Activated CD8-positive, alpha-beta memory T cell treated with anti-CD3 and anti-CD28 coated beads, Interleukin-2, amount 10 ng/mL, durations not matched to agents 7 days and 5 days (primary cell): ENCODE measurements at regions not wholly inside any gene's neighbourhood (a gene's known extent, or its start where the extent isn't known, plus 50 kb on each side); places are given as distances from the start of the nearest gene placed in this dataset.
"Not testable (repeated sequence)": the region's sequence is repeated elsewhere in the genome, so short reads cannot be mapped to it uniquely, and the experiment has no call there.

Experiments
- ATAC-seq: fragments of 150-1000 bp; cut with Tn5 transposase; one replicate; pipeline ENCODE4 v1.10.0; 2021; ENCODE audit warnings: moderate library complexity
- CTCF ChIA-PET: fragments of 350-600 bp; sonication (Branson Sonifier 250); formaldehyde crosslinking; loops from one replicate; lab custom pipeline; 2021; ENCODE audit warnings: antibody characterized with exemption; lab: Charles Lee
- DNase-seq: peaks from one replicate; pipeline ENCODE4 v3.0.0-alpha.2; 2020
- H3K27ac Mint-ChIP-seq: one replicate; pipeline ENCODE4 v1.8.0; 2021; ENCODE audit warnings: mild to moderate bottlenecking, mixed read lengths
- H3K27me3 Mint-ChIP-seq: one replicate; pipeline ENCODE4 v1.8.0; 2021; ENCODE audit warnings: mixed read lengths
- H3K36me3 Mint-ChIP-seq: one replicate; pipeline ENCODE4 v1.8.0; 2021; ENCODE audit warnings: mild to moderate bottlenecking, mixed read lengths
- H3K4me1 Mint-ChIP-seq: one replicate; pipeline ENCODE4 v1.8.0; 2021; ENCODE audit warnings: mixed read lengths
- H3K4me3 Mint-ChIP-seq: one replicate; pipeline ENCODE4 v1.8.0; 2021; ENCODE audit warnings: mild to moderate bottlenecking, moderate library complexity, mixed read lengths
- H3K9me3 Mint-ChIP-seq: one replicate; pipeline ENCODE4 v1.8.0; 2022; ENCODE audit warnings: low read depth, mixed read lengths

- no peaks in the 10 kb centered on the region for H3K9me3 Mint-ChIP-seq
- CTCF ChIA-PET: no interaction called here
- H3K4me1 Mint-ChIP-seq: no peaks in the 10 kb centered on the region
- DNase-seq: no peak
- no peaks in the 10 kb centered on the region for H3K36me3 Mint-ChIP-seq
- no peaks in the 10 kb centered on the region for H3K27me3 Mint-ChIP-seq
- H3K27ac Mint-ChIP-seq: no peak overlapping the region
- no peak overlapping the region for H3K4me3 Mint-ChIP-seq
- ATAC-seq: no peak
Observed at GRCh38 chr14:38583471-38583870, 327.6 kb upstream of the CLEC14A start.

- H3K27ac Mint-ChIP-seq: no peak overlapping the region
- ATAC-seq: no peak
- no peaks in the 10 kb centered on the region for H3K36me3 Mint-ChIP-seq
- no peaks in the 10 kb centered on the region for H3K4me1 Mint-ChIP-seq
- no peaks in the 10 kb centered on the region for H3K27me3 Mint-ChIP-seq
- CTCF ChIA-PET: no interaction called here
- DNase-seq: no peak
- H3K4me3 Mint-ChIP-seq: no peak overlapping the region
- H3K9me3 Mint-ChIP-seq: peaks cover 2% of the 10 kb centered on the region
Observed at GRCh38 chr14:38578278-38578681, 322.4 kb upstream of the CLEC14A start.

GRCh38 chr14:38567703-38568102 is 311.8 kb upstream of the CLEC14A start:
- DNase-seq: no peak
- Mint-ChIP-seq H3K4me1 (no peaks in the 10 kb centered on the region), H3K27ac (no peak overlapping the region), H3K9me3 (no peaks in the 10 kb centered on the region), H3K4me3 (no peak overlapping the region), H3K36me3 (no peaks in the 10 kb centered on the region), H3K27me3 (no peaks in the 10 kb centered on the region)
- ATAC-seq: no peak
- CTCF ChIA-PET: no interaction called here

GRCh38 chr14:38561657-38562056 is 305.8 kb upstream of the CLEC14A start:
- ATAC-seq: no peak
- CTCF ChIA-PET: no interaction called here
- no peak overlapping the region for H3K27ac Mint-ChIP-seq

GRCh38 chr14:38559711-38560110 is 303.8 kb upstream of the CLEC14A start:
- no peaks in the 10 kb centered on the region for H3K27me3 Mint-ChIP-seq
- no peak for ATAC-seq
- H3K36me3 Mint-ChIP-seq: no peaks in the 10 kb centered on the region
- H3K9me3 Mint-ChIP-seq: peaks cover 5% of the 10 kb centered on the region
- H3K4me1 Mint-ChIP-seq: no peaks in the 10 kb centered on the region
- no peak for DNase-seq
- H3K4me3 Mint-ChIP-seq: no peak overlapping the region
- CTCF ChIA-PET: no interaction called here
- no peak overlapping the region for H3K27ac Mint-ChIP-seq

More at GRCh38 chr14:38561657-38562056, 305.8 kb upstream of the CLEC14A start:
- DNase-seq: no peak
- Mint-ChIP-seq H3K4me1 (no peaks in the 10 kb centered on the region), H3K4me3 (no peak overlapping the region), H3K9me3 (peaks cover 5% of the 10 kb centered on the region), H3K36me3 (no peaks in the 10 kb centered on the region), H3K27me3 (no peaks in the 10 kb centered on the region)

GRCh38 chr14:38557391-38557790 is 301.5 kb upstream of the CLEC14A start:
- ATAC-seq, H3K4me3 Mint-ChIP-seq, DNase-seq, H3K27ac Mint-ChIP-seq, H3K9me3 Mint-ChIP-seq, H3K27me3 Mint-ChIP-seq, H3K4me1 Mint-ChIP-seq, CTCF ChIA-PET, H3K36me3 Mint-ChIP-seq: not testable (repeated sequence)

GRCh38 chr14:38556252-38556651 is 300.4 kb upstream of the CLEC14A start:
- H3K4me3 Mint-ChIP-seq: no peak overlapping the region
- DNase-seq (no peak), ATAC-seq (no peak)
- no peak overlapping the region for H3K27ac Mint-ChIP-seq
- peaks cover 2% of the 10 kb centered on the region for H3K9me3 Mint-ChIP-seq
- CTCF ChIA-PET: no interaction called here
- H3K36me3 Mint-ChIP-seq: no peaks in the 10 kb centered on the region
- no peaks in the 10 kb centered on the region for H3K4me1 Mint-ChIP-seq
- no peaks in the 10 kb centered on the region for H3K27me3 Mint-ChIP-seq

GRCh38 chr14:38554026-38554425 is 298.1 kb upstream of the CLEC14A start:
- Mint-ChIP-seq H3K36me3 (no peaks in the 10 kb centered on the region), H3K27me3 (no peaks in the 10 kb centered on the region), H3K9me3 (peaks cover 2% of the 10 kb centered on the region), H3K4me1 (no peaks in the 10 kb centered on the region), H3K27ac (no peak overlapping the region), H3K4me3 (no peak overlapping the region)
- CTCF ChIA-PET: no interaction called here
- DNase-seq (no peak), ATAC-seq (no peak)

GRCh38 chr14:38553586-38553985 is 297.7 kb upstream of the CLEC14A start:
- no peaks in the 10 kb centered on the region for H3K36me3 Mint-ChIP-seq
- no peaks in the 10 kb centered on the region for H3K4me1 Mint-ChIP-seq
- CTCF ChIA-PET: no interaction called here
- ATAC-seq (no peak), DNase-seq (no peak)
- no peak overlapping the region for H3K27ac Mint-ChIP-seq
- no peak overlapping the region for H3K4me3 Mint-ChIP-seq
- H3K9me3 Mint-ChIP-seq: peaks cover 2% of the 10 kb centered on the region
- H3K27me3 Mint-ChIP-seq: no peaks in the 10 kb centered on the region

GRCh38 chr14:38549564-38549963 is 293.7 kb upstream of the CLEC14A start:
- ATAC-seq: no peak
- no peak overlapping the region for H3K27ac Mint-ChIP-seq
- H3K27me3 Mint-ChIP-seq: no peaks in the 10 kb centered on the region
- CTCF ChIA-PET: no interaction called here
- H3K9me3 Mint-ChIP-seq: peaks cover 2% of the 10 kb centered on the region
- DNase-seq: no peak
- no peak overlapping the region for H3K4me3 Mint-ChIP-seq
- H3K36me3 Mint-ChIP-seq: no peaks in the 10 kb centered on the region
- H3K4me1 Mint-ChIP-seq: no peaks in the 10 kb centered on the region

GRCh38 chr14:38547961-38548490 is 292.1 kb upstream of the CLEC14A start:
- CTCF ChIA-PET: no interaction called here
- H3K4me1 Mint-ChIP-seq: no peaks in the 10 kb centered on the region
- H3K27me3 Mint-ChIP-seq: no peaks in the 10 kb centered on the region
- DNase-seq (no peak), ATAC-seq (no peak)
- H3K9me3 Mint-ChIP-seq: peaks cover 2% of the 10 kb centered on the region
- H3K36me3 Mint-ChIP-seq: no peaks in the 10 kb centered on the region
- H3K4me3 Mint-ChIP-seq: no peak overlapping the region
- no peak overlapping the region for H3K27ac Mint-ChIP-seq

- Mint-ChIP-seq H3K4me1 (no peaks in the 10 kb centered on the region), H3K4me3 (no peak overlapping the region), H3K27ac (no peak overlapping the region), H3K36me3 (no peaks in the 10 kb centered on the region), H3K27me3 (no peaks in the 10 kb centered on the region), H3K9me3 (peaks cover 2% of the 10 kb centered on the region)
- DNase-seq: no peak
- CTCF ChIA-PET: no interaction called here
- ATAC-seq: no peak
Observed at GRCh38 chr14:38546932-38547551, 291.1 kb upstream of the CLEC14A start.

- ATAC-seq: no peak
Observed at GRCh38 chr14:38544776-38545175, 288.9 kb upstream of the CLEC14A start.

GRCh38 chr14:38543851-38544250 is 288.0 kb upstream of the CLEC14A start:
- DNase-seq, H3K36me3 Mint-ChIP-seq, H3K27me3 Mint-ChIP-seq, H3K9me3 Mint-ChIP-seq, CTCF ChIA-PET, ATAC-seq, H3K27ac Mint-ChIP-seq, H3K4me1 Mint-ChIP-seq, H3K4me3 Mint-ChIP-seq: not testable (repeated sequence)

More at GRCh38 chr14:38544776-38545175, 288.9 kb upstream of the CLEC14A start:
- H3K9me3 Mint-ChIP-seq: peaks cover 2% of the 10 kb centered on the region
- no peaks in the 10 kb centered on the region for H3K36me3 Mint-ChIP-seq
- H3K27ac Mint-ChIP-seq: no peak overlapping the region
- H3K4me3 Mint-ChIP-seq: no peak overlapping the region
- DNase-seq: no peak
- H3K27me3 Mint-ChIP-seq: no peaks in the 10 kb centered on the region
- CTCF ChIA-PET: no interaction called here
- H3K4me1 Mint-ChIP-seq: no peaks in the 10 kb centered on the region
